Transverse colon (tissue), 4 donors: ENCODE measurements at regions not wholly inside any gene's neighbourhood (a gene's known extent, or its start where the extent isn't known, plus 50 kb on each side); places are given as distances from the start of the nearest gene placed in this dataset.

Source experiments
- DNase-seq: peaks from one replicate; pipeline ENCODE4 v3.0.0-alpha.2; 2019
- H3K27ac ChIP-seq, 4 donors: fragments of 200-600 bp; sonication (generic); 2 replicates each; pipeline ENCODE4 v1.5.1; 2016 to 2018; ENCODE audit warnings: inconsistent platforms in 4 of 4
- H3K27me3 ChIP-seq: fragments of 200-600 bp; sonication (generic); 2 replicates; pipeline ENCODE4 v1.5.1; 2017; ENCODE audit warnings: inconsistent platforms
- H3K36me3 ChIP-seq, 4 donors: fragments of 200-600 bp; sonication (generic); 2 replicates each; pipeline ENCODE4 v1.5.1; 2017 to 2019; ENCODE audit warnings: inconsistent platforms in 4 of 4
- H3K4me1 ChIP-seq, 4 donors: fragments of 200-600 bp; sonication (generic); 2 replicates each; pipeline ENCODE4 v1.5.1; 2017 to 2020; ENCODE audit warnings: inconsistent platforms in 4 of 4
- H3K4me3 ChIP-seq, 4 donors: fragments of 200-600 bp; sonication (generic); 1 replicate in 1 of 4; 2 replicates in 3 of 4; pipeline versions ENCODE4 v1.5.1 to v1.6.1; 2017 to 2019; ENCODE audit warnings: inconsistent platforms in 4 of 4
- H3K9me3 ChIP-seq, 2 donors: fragments of 200-600 bp; sonication (generic); 2 replicates each; pipeline ENCODE4 v1.5.1; 2017 to 2019; ENCODE audit warnings: inconsistent platforms in 2 of 2
- EP300 ChIP-seq: sonication (generic); formaldehyde crosslinking; IDR thresholded peaks from one replicate; pipeline ENCODE4 v1.6.1; 2017; ENCODE audit warnings: antibody characterized with exemption, low read depth
- POLR2A ChIP-seq: fragments of 450-650 bp; IDR thresholded peaks from one replicate; pipeline ENCODE4 v1.6.1; 2016; ENCODE audit warnings: antibody characterized with exemption, mild to moderate bottlenecking, moderate library complexity
- POLR2AphosphoS5 ChIP-seq, 3 donors: sonication (generic); formaldehyde crosslinking; IDR thresholded peaks; one replicate each; pipeline ENCODE4 v1.6.1; 2016; ENCODE audit warnings: antibody characterized with exemption in 3 of 3
- WGBS, 2 donors: methylation state at CpG; one replicate each; pipeline ENCODE4 v1.1.5; 2018; ENCODE audit warnings: low coverage in 1 of 2; 5-methylcytosine and 5-hydroxymethylcytosine counted together
- in situ Hi-C, 4 donors: fragments of 200-750 bp; cut with MboI; loops; one replicate each; pipeline versions ENCODE4 v1.15.0 to v1.15.1; 2017; ENCODE audit warnings: low sequenced_read_pairs in 3 of 4, low pct_ligation_motif_present in 1 of 4, low pct_unique_long_range_greater_than_20kb in 1 of 4
- intact Hi-C: fragments of 100-400 bp; cut with DNase I; formaldehyde crosslinking; loops from one replicate; pipeline ENCODE4 v1.15.1; 2023; ENCODE audit warnings: low total_unique reads
- TF ChIP-seq, protein P1 (sequence below), 5 experiments: fragments of 200-600 bp in 3 of 5; fragments of 450-650 bp in 2 of 5; sonication (generic) in 3 of 5; IDR thresholded peaks; 1 replicate in 2 of 5; 2 replicates in 3 of 5; pipeline ENCODE4 v1.5.1; 2016 to 2017; ENCODE audit warnings: antibody characterized with exemption in 5 of 5, inconsistent platforms in 3 of 5, mild to moderate bottlenecking in 2 of 5, moderate library complexity in 1 of 5

GRCh38 chr11:115017529-115017928 lies 339.2 kb downstream of the NXPE2 start:
- Histone ChIP-seq H3K4me3 (no peak overlapping the region), H3K27me3 (no peaks in the 10 kb centered on the region), H3K9me3 (peaks cover 7 to 8% of the 10 kb centered on the region in 2 donors), H3K27ac (no peak overlapping the region), H3K4me1 (no peaks in the 10 kb centered on the region), H3K36me3 (no peaks in the 10 kb centered on the region)
- TF ChIP-seq POLR2AphosphoS5 (IDR thresholded peaks at IDR 0.05) (no peak), EP300 (no peak), POLR2A (no peak)
- TF ChIP-seq, protein P1, sequence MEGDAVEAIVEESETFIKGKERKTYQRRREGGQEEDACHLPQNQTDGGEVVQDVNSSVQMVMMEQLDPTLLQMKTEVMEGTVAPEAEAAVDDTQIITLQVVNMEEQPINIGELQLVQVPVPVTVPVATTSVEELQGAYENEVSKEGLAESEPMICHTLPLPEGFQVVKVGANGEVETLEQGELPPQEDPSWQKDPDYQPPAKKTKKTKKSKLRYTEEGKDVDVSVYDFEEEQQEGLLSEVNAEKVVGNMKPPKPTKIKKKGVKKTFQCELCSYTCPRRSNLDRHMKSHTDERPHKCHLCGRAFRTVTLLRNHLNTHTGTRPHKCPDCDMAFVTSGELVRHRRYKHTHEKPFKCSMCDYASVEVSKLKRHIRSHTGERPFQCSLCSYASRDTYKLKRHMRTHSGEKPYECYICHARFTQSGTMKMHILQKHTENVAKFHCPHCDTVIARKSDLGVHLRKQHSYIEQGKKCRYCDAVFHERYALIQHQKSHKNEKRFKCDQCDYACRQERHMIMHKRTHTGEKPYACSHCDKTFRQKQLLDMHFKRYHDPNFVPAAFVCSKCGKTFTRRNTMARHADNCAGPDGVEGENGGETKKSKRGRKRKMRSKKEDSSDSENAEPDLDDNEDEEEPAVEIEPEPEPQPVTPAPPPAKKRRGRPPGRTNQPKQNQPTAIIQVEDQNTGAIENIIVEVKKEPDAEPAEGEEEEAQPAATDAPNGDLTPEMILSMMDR (IDR thresholded peaks at IDR 0.05): no peak
- no peak for DNase-seq
- in situ Hi-C loops: no loop called here
- intact Hi-C loops: no loop called here

DNA sequence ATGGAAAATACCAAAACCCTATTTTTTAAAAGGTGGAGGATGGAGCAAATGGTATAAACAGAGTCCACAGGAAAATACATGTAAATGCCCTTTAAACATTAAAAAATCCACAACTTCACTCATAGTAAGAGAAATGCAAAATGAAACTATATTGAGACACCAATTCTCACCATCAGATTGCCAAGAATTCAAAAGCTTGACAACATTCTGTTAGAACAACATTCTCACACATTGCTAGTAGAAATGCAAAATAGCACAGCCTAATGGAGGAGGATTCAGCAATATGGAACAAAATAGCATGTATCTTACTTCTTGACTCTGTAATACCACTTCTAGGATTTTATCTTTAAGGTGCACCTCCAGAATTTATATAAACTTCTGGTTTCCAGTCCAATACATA lies 351.8 kb downstream of the NXPE2 start:
- DNase-seq: no peak
- no peaks in the 10 kb centered on the region for H3K36me3 ChIP-seq
- no peaks in the 10 kb centered on the region for H3K4me1 ChIP-seq
- intact Hi-C loops: no loop called here
- no peak overlapping the region for H3K4me3 ChIP-seq
- in situ Hi-C loops: no loop called here
- no peaks in the 10 kb centered on the region for H3K27me3 ChIP-seq
- H3K9me3 ChIP-seq: no peaks in the 10 kb centered on the region
- no peak for TF ChIP-seq POLR2AphosphoS5 (IDR thresholded peaks at IDR 0.05)
- TF ChIP-seq EP300: no peak
- H3K27ac ChIP-seq: no peak overlapping the region

DNA sequence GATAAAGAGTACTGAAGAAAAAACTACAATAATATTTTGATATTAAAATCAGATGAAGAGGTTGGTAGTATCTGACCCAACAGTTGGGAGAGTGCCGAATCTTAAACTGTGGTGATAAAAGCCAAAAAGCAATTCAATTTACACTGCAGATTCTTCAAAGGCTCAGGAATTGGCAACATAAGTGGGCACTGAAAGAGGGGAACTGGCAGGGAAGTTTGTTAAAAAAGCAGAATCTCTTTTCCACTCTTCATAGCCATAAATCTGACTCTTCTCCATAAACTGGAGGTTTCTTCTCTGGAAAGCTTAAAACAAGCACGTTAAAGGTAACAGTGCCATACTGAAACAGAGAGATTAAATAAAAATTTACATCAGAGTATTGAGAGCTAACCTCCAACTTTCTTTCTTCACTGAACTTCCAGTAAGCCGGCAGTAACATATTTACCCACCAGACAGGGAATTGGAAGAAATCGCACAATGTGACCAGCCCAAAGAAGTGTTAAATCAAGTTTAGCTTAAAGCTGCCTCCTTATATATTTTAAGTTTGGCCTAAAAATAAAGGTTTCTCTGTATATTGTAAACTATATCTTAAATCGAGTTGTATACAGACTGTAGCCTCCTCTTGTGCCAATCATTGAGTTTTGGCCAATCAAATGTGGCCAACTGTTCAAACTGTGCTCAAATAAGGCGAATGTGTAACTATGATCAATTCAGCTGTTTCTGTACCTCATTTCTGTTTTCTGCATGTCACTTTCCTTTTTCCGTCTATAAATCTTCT lies 358.3 kb downstream of the NXPE2 start:
- Histone ChIP-seq H3K27me3 (no peaks in the 10 kb centered on the region), H3K4me1 (no peaks in the 10 kb centered on the region), H3K27ac (no peak overlapping the region), H3K36me3 (no peaks in the 10 kb centered on the region), H3K9me3 (no peaks in the 10 kb centered on the region), H3K4me3 (no peak overlapping the region)
- in situ Hi-C loops: no loop called here
- 72 to 80% methylated on average over 7 of the region's 7 CpGs for WGBS, 2 donors
- intact Hi-C loops: no loop called here
- TF ChIP-seq POLR2AphosphoS5 (IDR thresholded peaks at IDR 0.05): no peak
- TF ChIP-seq, protein P1 (IDR thresholded peaks at IDR 0.05): no peak
- TF ChIP-seq POLR2A: no peak
- no peak for TF ChIP-seq EP300
- DNase-seq: no peak

DNA sequence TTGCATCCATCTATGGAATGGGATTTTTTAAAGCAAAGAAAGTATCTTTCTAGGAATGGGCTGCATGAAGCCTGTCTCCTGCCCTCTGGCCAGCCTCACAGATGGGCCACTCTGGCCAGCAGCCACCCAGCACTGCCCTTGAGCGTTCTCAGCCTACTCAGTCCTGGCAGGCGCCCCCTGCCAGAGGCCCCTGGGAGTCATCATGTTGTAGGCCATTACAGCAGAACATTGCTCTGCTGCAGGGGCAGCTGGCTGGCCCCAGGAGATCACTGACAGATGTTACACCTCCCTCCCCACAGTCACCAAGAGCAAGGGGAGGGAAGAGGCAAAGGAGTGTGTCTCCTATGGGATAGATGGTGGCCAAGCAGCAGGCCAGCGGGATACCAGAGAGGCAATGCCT lies 363.7 kb downstream of the NXPE2 start:
- no peaks in the 10 kb centered on the region for H3K4me1 ChIP-seq
- intact Hi-C loops: no loop called here
- H3K27ac ChIP-seq: no peak overlapping the region
- WGBS, 2 donors: 63 to 74% methylated on average over 1 to 3 of the region's 3 CpGs
- no peaks in the 10 kb centered on the region for H3K9me3 ChIP-seq
- TF ChIP-seq, protein P1 (IDR thresholded peaks at IDR 0.05): no peak
- TF ChIP-seq POLR2A (no peak), POLR2AphosphoS5 (IDR thresholded peaks at IDR 0.05) (no peak), EP300 (no peak)
- in situ Hi-C loops: no loop called here
- no peak for DNase-seq
- no peaks in the 10 kb centered on the region for H3K27me3 ChIP-seq
- H3K4me3 ChIP-seq: no peak overlapping the region
- H3K36me3 ChIP-seq: no peaks in the 10 kb centered on the region

- H3K4me1 ChIP-seq: no peaks in the 10 kb centered on the region
- no peak for TF ChIP-seq POLR2A
- TF ChIP-seq POLR2AphosphoS5 (IDR thresholded peaks at IDR 0.05): no peak
- no peak for TF ChIP-seq EP300
- 90 to 92% methylated on average over 3 of the region's 3 CpGs for WGBS, 2 donors
- H3K4me3 ChIP-seq: no peak overlapping the region
- no peak for DNase-seq
- H3K27ac ChIP-seq: no peak overlapping the region
- no peaks in the 10 kb centered on the region for H3K36me3 ChIP-seq
- no peaks in the 10 kb centered on the region for H3K9me3 ChIP-seq
- in situ Hi-C loops: no loop called here
- intact Hi-C loops: no loop called here
- no peaks in the 10 kb centered on the region for H3K27me3 ChIP-seq
These were observed 369.3 kb downstream of the NXPE2 start for GRCh38 chr11:115047631-115048030.
